ENCODE measurements at regions not wholly inside any gene's neighbourhood (a gene's known extent, or its start where the extent isn't known, plus 50 kb on each side); places are given as distances from the start of the nearest gene placed in this dataset.
"Not testable (repeated sequence)": the region's sequence is repeated elsewhere in the genome, so short reads cannot be mapped to it uniquely, and the experiment has no call there.

DNA sequence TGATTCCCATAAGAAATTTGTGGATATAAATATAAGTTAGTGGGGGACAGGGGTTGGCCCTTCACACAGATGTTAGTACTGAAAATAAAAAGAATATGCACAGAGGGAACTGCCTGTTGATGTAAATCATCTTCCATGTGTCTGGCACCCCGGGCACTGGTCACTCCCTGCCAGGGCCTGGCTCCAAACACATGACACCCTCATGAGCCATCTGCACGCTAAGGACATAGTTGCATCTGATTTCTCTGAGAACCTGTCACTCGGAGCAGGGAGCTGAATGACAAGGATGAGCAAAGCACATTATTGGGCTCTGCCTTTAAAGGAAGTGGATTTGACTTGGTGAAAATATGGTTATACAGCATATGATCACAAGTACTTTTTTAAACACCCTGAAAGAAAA lies 66.2 kb upstream of the TSC22D2 start:
- DNase-seq (peak in 1 of 2 donors; percentile 19), ATAC-seq (peak in 3 of 8 donors; percentile 35 to 69 (median 48))
- H3K27me3 ChIP-seq = no peaks in the 10 kb centered on the region
- 50 to 54% methylated on average over 3 of the region's 3 CpGs for WGBS, 2 donors
- intact Hi-C loops (cut with DNase I) = no loop called here
- TF ChIP-seq, protein P1, sequence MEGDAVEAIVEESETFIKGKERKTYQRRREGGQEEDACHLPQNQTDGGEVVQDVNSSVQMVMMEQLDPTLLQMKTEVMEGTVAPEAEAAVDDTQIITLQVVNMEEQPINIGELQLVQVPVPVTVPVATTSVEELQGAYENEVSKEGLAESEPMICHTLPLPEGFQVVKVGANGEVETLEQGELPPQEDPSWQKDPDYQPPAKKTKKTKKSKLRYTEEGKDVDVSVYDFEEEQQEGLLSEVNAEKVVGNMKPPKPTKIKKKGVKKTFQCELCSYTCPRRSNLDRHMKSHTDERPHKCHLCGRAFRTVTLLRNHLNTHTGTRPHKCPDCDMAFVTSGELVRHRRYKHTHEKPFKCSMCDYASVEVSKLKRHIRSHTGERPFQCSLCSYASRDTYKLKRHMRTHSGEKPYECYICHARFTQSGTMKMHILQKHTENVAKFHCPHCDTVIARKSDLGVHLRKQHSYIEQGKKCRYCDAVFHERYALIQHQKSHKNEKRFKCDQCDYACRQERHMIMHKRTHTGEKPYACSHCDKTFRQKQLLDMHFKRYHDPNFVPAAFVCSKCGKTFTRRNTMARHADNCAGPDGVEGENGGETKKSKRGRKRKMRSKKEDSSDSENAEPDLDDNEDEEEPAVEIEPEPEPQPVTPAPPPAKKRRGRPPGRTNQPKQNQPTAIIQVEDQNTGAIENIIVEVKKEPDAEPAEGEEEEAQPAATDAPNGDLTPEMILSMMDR (IDR thresholded peaks at IDR 0.05) = no peak
- H3K4me1 ChIP-seq = peaks cover 0 to 9% (median 0%) of the 10 kb centered on the region in 9 donors
- H3K36me3 ChIP-seq = no peaks in the 10 kb centered on the region
- peaks cover 0 to 5% (median 0%) of the 10 kb centered on the region in 11 donors for H3K9me3 ChIP-seq
- H3K4me3 ChIP-seq = no peak overlapping the region
- no peak overlapping the region for H3K27ac ChIP-seq

- intact Hi-C loops (cut with DNase I); H3K9me3 ChIP-seq; H3K4me3 ChIP-seq; H3K4me1 ChIP-seq; DNase-seq; H3K36me3 ChIP-seq; H3K27me3 ChIP-seq; ATAC-seq; H3K27ac ChIP-seq: not testable (repeated sequence)
- 97% methylated on average over 9 of the region's 9 CpGs for WGBS, 2 donors
Measured at GRCh38 chr3:150336363-150336762, 71.7 kb upstream of the TSC22D2 start.

DNA sequence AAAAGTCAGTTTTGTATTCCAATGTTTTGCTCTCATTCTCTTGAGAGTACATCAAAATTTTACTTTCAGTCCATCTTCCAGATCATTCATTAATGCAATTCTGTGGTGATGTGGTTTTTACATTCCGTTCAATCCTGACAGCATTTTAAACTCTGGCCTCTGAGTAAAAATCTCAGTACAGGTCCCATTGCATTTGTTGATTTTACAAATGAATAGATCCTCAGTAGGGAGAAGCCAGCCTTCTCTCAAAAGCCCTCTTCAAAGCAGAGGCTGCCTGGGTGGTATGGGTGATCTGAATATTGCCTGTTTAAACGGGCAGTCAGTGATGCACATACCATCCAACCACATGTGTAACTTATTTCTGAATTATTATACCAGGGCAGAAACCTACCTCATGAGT lies 72.5 kb upstream of the TSC22D2 start:
- Histone ChIP-seq H3K4me1 (no peaks in the 10 kb centered on the region), H3K27ac (no peak overlapping the region), H3K9me3 (peaks cover 0 to 5% (median 0%) of the 10 kb centered on the region in 11 donors), H3K4me3 (no peak overlapping the region), H3K27me3 (peaks cover 0 to 4% (median 0%) of the 10 kb centered on the region in 7 donors), H3K36me3 (no peaks in the 10 kb centered on the region)
- TF ChIP-seq, protein P1 (IDR thresholded peaks at IDR 0.05) = no peak
- ATAC-seq (no peak), DNase-seq (no peak)
- intact Hi-C loops (cut with DNase I) = no loop called here
- WGBS, 2 donors = 67 to 79% methylated on average over 2 of the region's 2 CpGs

DNA sequence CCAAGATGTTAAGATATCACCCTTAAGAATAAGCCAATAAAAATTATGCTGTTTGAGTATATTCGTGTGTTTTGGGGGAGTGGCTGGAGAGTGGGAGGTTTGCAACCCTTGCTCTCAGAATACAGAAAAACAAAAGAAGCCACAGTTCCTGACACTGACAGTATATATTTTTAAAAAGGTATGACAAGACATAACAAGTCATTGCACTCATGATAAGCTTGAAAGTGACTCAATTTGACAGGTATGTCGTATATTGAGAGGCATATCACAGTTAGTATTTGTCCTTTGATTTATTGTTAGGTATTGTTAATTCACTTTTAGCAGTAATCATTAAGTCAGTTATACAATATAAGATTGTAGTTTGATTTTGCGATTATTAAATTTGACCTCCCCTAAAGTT lies 73.1 kb upstream of the TSC22D2 start:
- no peak overlapping the region for H3K4me3 ChIP-seq
- H3K27ac ChIP-seq = no peak overlapping the region
- no peaks in the 10 kb centered on the region for H3K36me3 ChIP-seq
- 85 to 90% methylated on average over 3 of the region's 3 CpGs for WGBS, 2 donors
- TF ChIP-seq, protein P1 (IDR thresholded peaks at IDR 0.05) = no peak
- no peak for ATAC-seq
- intact Hi-C loops (cut with DNase I) = no loop called here
- peaks cover 0 to 4% (median 0%) of the 10 kb centered on the region in 7 donors for H3K27me3 ChIP-seq
- no peak for DNase-seq
- peaks cover 0 to 5% (median 0%) of the 10 kb centered on the region in 11 donors for H3K9me3 ChIP-seq
- no peaks in the 10 kb centered on the region for H3K4me1 ChIP-seq

- TF ChIP-seq, protein P1 (IDR thresholded peaks at IDR 0.05) = no peak
- Histone ChIP-seq H3K27ac (no peak overlapping the region), H3K4me3 (no peak overlapping the region), H3K36me3 (no peaks in the 10 kb centered on the region), H3K27me3 (peaks cover 0 to 4% (median 0%) of the 10 kb centered on the region in 7 donors), H3K4me1 (no peaks in the 10 kb centered on the region), H3K9me3 (peaks cover 0 to 5% (median 0%) of the 10 kb centered on the region in 11 donors)
- WGBS, 2 donors = 97 to 100% methylated on average over 1 of the region's 1 CpG
- DNase-seq = no peak
- intact Hi-C loops (cut with DNase I) = no loop called here
- no peak for ATAC-seq
Measured at GRCh38 chr3:150333477-150333876, 74.6 kb upstream of the TSC22D2 start.
